Stimulated activated CD8-positive, alpha-beta memory T cell treated with anti-CD3 and anti-CD28 coated beads, Interleukin-2, amount 100 ng/mL, for 48 hours (primary cell): ENCODE measurements at regions not wholly inside any gene's neighbourhood (a gene's known extent, or its start where the extent isn't known, plus 50 kb on each side); places are given as distances from the start of the nearest gene placed in this dataset.
"Not testable (repeated sequence)": the region's sequence is repeated elsewhere in the genome, so short reads cannot be mapped to it uniquely, and the experiment has no call there.

Experiments used
- DNase-seq, 2 donors: peaks; one replicate each; pipeline ENCODE4 v3.0.0-alpha.2; 2020; ENCODE audit warnings: low read depth in 2 of 2

DNA sequence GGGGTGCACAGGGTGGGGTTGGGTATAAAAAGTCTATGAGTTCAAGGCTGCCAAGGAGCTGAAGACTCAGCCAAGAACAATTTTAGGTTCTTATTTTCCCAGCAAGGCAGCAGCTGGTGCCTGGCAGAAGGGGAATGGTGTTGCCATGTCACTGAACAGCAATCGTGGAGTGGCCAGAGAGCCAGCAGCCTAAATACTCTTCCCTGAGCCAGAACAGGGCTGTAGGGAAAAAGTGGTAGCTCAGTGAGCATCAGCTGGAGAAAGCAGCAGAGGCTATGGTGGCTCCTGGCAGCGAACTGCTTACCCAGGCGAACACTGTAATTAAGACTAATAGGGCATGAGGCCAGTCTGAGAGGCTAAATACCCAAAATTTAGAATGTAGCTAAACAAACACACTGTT, 334.9 kb downstream of the RMST start:
- DNase-seq, result no peak

DNA sequence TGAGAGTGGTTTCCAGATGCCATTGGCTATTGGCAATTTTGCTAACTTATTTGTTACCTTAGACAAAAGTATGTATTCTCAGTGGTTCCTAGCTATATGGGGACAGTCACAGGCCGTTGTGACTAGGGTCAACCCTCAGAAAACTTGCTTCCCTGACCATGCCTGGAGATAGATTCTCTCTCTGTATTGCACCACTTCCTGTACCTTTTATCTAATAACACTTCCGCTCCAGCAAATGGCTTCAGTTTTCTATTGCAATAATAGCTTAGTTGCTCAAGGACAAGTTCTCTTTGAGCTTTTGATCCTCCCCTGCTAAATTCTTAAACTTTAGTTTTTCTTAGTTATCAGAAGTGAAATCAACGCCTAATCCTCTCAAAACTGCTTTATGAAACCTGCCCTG, 338.0 kb downstream of the RMST start:
- DNase-seq, result no peak

DNA sequence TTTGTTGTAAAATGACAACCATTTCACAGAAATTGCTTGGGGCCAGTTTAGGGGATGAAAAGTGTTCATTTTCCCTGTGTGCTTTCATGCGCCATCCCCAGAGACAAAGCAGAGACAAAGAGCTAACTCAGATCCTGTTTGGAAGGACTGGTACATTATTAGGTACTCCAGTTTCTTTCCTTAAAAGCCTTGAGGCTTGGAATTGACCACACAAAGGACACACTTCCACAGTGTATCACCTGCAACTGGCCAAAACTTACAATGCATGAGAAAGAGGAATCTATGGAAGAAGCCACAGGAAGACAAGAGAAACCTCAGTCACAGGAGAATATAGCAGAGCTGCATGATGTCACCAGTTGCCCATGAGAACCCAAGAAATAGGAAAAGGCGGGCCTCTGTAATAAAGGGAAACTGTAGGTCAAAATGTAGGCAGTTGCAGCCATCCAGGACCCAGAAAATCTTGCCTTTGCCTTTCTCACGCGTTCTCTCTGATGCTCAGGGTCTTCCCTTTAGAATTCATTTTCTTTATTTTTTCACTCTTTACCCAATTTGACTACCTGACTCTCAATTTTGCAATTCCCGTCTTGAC, 339.0 kb downstream of the RMST start:
- DNase-seq, result no peak

DNA sequence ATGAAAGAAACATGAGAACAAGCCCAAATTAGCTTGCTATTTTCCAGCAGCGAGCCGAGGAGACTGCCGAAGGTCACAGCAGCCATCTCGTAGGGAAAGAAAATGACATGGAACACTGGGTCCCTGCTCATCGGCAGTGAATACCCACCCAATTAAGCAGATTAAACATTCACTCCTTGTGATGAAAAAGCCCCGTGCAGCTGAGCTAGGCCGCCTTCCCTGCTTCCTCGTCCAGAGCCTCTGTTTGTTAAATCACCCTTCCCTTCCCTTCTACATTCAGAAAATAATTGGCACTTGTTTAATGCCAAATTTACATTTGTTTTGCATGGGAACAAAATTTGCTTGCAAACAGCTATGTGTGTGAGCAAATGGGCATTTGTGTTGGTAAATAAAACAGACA, 342.5 kb downstream of the RMST start:
- no peak for DNase-seq

DNA sequence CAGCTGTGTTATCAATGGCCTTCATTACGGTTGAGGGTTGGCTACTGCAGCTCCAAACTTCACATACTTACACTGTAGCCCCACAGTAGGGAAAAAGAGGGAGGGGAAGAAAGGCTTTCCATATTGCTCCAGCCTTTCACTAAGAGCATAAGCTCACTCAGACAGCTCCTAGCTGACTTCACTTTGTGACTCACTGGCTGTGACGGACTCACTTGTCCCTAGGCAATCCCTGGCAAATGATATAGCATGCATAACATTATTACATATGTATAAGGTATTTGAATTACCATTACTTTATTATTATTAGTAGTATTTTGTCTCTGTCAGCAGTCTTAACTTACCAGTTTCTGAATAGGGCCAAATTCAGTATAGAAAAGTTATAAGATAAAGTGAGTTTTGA, 350.7 kb downstream of the RMST start:
- DNase-seq, result no peak

DNA sequence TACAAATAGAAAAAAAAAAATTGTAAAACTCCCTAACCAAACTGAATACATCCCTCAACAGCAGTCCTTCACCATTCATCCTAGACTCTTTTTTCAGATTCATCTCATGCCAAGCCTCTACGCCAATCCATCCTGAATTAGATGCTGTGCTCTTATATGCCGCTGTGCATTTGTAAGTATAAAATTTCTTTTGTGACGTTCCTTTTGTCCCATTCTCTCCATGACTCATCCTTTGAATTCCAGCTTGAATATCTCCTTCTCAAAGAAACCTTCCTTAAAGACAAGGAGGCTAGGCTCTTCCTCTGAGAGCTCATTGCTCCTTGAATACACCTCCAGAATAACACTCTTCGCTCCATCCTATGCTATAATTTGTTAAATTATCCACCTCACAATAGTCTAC, 359.2 kb downstream of the RMST start:
- DNase-seq, result no peak

DNA sequence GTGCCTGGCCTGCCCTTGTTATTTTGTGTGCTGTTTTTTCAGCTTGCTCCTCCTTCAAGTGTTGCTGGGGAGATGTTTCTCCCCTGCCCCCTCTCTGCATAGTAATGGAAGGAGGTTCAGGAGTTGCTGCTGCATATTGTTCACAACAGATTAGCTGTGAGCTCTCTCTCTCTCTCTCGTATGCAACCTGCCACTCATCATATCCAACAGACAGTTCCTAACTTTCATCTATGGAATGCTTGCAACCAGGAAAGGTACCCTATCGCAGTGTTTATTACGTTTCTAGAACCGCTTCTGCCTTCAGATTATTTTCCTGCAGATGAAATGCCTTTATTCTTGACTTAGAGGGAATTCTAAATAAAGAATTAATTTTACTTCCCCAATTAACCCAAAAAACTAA, 372.9 kb downstream of the RMST start:
- DNase-seq, result no peak

DNA sequence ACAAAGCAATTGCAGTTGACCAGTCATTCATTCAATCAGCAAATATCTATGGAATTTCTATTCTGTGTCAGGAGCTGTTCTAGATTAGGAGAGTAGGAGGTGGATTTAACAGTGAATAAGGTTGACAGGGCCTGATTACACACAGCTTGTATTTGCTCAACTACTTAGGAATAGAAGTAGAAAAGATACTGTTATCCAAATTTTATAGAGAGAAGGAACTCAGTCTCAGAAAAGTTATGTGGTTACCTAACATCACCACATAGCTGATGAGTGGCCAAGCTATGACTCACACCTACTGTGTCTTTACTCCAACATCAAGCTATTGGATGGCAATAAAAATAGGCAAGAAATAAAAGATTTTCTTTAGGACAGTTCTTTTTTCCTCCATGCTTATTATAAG, 374.8 kb downstream of the RMST start:
- DNase-seq, result no peak

DNA sequence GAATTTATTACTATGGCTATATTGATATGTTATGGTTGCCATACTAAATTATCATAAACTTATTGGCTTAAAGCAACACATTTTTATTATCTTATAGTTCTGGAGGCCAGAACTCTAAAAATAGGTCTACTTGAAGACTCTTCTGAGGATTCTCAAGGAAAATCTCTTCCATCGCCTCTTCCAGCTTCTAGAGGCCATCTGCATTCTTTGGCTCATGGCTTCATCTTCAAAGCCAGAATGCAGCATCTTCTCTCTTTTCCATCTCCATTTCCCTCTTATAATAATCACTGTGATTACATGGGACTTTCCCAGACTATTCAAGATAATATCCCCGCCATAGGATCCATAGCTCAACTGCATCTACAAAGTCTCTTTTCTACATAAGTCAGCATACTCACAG, 385.4 kb downstream of the RMST start:
- DNase-seq, result no peak

DNA sequence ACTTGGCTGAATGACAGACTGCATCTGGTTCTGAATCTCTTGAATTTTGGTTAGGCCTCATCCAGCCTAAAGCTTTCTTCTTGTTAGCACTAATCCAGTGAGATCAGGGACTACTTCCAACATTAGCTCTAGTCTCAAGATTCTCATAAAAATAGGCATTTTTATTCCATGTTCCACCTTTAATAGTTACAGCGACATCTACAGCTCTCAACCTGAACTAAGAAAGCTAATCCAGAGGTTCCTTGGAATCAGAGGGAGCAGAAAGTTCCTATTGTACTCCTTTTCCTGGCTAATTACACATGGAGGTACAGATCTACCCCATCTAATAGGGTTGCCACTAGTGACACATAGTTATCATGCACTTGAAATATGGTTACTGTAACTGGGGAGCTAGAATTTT, 391.9 kb downstream of the RMST start:
- DNase-seq, result no peak

DNA sequence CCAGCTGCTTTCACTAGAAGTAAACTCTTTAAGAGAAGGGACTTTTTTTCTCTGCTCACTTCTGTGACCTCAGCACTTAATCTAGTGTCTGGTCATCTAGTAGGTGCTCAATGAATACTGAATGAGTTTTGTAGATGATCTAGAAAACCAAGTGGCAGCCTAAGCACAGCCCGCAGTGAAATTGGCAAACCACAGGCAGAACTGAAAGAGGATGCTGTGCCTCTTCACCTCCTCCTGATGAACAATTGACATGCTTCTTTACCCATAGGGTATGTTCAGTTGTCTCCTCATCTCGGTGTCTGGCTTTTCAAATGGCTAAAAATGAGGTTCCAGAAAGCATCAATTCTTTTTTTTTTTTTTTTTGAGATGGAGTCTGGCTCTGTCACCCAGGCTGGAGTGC, 399.5 kb downstream of the RMST start:
- DNase-seq, result no peak

DNA sequence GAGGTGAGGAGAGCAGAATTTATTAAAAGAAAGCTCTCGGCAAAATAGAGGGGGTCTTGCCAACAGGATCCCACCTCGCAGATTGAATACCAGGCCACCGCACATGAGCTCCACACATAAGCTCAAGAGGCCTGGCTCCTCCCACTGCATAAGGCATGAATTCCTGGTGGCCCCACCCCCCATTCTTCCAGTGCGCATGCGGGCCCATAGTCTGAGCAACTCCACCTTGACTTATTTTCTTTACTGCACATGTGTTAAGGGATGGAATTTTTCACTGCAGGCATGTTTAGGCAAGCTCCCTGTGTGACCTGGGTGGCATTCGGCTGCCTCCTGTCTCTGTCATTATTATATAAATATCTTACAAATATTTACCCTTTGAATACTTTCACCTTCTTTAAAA, 412.5 kb downstream of the RMST start:
- no peak for DNase-seq

DNA sequence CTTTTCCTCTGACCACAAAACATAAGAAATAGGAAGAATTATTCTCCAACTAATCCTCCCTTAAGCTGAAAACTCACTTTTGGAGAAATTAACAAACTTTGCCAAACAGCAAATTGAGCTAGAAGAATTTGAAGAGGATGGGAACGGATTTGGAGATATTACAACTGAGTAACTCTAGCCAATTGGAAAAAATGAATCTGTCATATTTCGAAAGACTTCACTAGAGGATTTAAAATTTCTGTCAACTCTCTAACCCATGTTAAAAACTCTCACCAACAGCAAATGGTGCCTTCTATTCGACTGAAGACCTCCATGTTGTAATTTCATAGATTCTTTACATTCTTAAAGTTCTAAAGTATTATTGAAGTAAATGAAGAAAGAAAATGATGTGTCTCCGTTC, 414.2 kb downstream of the RMST start:
- DNase-seq, result no peak

DNA sequence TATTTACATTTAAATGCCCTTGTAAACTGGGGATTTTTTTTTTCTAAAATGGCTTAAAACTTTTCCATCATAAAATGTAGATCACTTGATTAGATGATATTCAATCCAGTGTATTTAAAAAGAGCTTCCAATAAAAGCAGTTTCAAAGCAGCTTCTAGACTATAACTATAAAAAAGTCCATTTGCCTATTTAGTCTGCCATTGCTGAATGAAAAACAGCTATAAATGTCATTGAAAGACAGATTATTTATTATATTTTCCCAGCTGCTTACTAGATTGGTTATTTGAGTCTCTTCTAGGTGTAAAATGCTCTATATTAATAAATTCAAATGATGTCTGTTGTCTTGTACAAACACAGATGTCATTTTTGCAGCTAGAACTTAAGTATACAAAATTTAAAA, 414.8 kb downstream of the RMST start:
- DNase-seq, result no peak

DNA sequence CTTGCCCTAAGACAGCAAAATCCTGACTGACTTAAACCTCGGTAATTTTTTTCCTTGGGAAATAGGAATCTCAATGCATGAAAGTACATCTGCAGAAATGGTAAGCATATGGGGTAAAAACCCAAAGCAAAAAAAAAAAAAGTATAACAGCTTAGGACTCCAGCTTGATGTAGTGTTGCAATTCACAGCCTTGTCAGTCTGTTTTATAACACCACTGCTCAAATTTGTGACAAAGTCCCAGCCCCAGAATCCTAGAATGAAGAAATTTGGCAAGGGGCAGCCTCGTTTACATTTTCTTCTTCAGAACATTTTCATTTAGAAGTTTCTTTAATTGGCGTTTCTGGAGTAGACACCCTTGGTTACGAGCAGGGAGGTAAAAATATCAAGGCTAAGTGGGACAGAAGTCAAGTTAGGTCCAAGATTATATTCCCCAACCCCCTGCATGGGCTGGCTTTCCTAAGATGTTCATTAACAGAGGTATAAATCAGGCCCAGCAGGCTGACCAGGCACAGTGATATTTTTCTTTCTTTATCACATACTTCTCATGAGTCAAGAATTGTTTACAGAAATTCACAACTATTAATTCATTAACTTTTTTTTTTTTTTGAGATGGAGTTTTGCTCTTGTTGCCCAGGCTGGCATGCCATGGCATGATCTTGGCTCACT, 424.0 kb downstream of the RMST start:
- no peak for DNase-seq

DNA sequence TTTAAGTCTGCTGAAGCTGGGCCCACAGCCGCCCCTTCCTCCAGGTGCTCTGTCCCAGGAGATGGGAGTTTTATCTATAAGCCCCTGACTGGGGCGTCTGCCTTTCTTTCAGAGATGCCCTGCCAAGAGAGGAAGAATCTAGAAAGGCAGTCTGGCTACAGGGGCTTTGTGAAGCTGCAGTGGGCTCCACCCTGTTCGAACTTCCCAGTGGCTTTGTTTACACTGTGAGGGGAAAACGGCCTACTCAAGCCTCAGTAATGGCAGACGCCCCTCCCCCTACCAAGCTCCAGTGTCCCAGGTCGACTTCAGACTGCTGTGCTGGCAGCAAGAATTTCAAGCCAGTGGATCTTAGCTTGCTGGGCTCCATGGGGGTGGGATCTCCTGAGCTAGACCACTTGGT, 435.3 kb downstream of the RMST start:
- DNase-seq, result not testable (repeated sequence)

DNA sequence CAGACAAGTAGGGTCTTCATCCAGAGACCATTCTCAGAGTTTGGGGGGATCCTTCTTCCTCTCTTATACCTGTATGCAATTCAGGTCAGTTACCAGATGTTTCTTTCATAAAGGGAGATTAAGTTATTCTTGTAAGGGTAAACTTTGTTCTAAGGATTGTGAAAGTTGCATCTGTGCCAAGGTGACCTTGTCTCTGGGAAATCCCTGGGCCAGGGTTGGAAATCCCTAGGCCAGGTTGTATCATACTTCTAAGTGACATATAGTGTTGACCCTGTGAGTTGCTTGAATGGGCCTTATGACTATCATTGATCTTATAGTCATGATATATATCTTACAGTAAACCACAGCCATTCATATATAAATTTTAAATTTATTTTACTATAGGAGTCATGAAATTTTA, 436.9 kb downstream of the RMST start:
- DNase-seq, result no peak

DNA sequence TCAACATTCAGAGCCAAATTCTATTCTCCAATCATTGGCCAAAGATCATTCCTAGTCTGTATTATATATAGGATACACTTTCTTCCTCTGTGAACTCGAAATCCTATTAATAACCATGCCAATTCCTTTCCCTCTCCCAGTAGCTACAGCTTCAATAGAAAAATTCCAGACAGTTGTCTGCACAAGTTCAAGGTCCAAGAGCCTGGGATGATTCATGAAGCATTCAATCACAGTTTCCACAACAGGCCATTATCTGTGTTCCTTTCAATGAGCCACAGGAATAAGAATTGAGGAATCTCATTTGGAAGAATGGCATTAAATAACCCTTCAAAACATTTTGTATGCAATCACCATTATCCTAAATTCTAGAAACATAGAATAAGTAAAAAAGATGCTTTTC, 437.4 kb downstream of the RMST start:
- DNase-seq, result no peak

DNA sequence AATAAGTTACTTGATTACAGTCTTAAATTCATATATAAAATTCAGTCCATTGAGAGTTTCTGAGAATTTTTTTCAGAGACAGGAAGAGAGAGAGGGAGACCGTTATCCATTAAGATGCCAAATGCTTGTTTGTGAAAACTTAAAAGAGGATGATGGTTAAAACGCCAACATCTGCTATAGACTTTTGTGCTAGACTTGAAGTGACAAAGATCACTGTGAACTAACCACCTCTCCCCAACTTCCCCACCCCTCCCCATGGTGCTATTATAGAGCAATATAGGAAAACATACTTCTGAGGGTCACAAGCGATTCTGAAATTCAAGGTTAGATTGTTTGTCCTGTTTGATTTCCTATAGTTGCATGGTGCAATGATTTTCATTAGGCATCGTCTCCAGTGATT, 440.8 kb downstream of the RMST start:
- no peak for DNase-seq

DNA sequence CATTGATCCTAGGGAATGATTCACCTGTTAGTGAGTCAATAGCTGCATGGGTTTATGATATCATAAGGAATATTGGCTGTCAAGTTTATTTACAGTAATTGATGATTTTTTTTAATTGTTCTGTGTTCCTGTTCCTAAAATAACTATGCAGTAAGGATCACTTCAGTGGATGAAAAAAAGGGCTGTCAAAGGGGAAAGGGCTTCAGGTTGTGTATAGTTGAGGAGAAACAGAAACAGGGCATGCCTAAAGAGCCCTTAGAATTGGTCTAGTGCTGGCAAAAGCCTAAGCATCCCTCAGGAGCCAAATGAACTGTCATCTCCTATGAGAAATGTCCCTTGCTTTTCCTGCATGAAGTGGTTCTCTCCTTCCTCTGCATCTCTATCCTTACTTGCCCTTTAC, 444.9 kb downstream of the RMST start:
- DNase-seq, result no peak

DNA sequence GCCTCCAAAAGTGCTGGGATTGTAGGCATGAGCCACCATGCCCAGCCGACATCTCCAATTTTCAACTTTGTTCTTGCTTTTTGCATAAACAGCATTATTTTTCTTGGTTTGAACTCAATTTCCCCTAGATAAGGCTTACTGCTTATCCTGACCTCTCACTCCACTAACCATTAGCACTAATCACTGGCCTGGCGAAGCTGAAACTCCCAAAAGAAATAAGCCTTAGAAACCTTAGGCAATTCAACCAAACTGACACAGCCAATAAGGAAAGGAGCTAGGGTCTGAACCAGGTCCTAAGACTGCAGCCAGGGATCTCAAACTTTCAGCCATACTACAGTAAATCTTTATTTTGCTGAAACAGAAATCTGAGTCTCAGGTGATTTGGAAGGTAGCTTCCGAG, 448.0 kb downstream of the RMST start:
- DNase-seq, result no peak

DNA sequence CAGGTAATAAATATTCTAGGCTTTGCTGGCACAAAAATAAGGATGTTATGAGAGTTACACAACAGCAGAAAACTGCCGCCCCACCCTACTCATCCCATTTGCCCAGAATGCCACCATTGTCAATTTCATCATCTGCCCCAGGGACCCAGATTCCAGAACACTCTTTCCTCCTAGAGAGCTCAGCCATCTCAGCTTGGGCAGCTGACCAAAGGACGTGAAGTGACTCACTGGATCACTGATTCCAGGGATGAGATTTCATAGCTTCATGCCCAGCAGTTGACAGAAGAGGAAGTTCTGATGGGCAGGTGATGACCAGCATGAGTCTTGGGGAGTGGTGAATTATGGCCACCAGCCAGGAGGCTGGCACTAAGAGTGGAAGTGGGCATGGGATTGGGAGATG, 450.3 kb downstream of the RMST start:
- no peak for DNase-seq

DNA sequence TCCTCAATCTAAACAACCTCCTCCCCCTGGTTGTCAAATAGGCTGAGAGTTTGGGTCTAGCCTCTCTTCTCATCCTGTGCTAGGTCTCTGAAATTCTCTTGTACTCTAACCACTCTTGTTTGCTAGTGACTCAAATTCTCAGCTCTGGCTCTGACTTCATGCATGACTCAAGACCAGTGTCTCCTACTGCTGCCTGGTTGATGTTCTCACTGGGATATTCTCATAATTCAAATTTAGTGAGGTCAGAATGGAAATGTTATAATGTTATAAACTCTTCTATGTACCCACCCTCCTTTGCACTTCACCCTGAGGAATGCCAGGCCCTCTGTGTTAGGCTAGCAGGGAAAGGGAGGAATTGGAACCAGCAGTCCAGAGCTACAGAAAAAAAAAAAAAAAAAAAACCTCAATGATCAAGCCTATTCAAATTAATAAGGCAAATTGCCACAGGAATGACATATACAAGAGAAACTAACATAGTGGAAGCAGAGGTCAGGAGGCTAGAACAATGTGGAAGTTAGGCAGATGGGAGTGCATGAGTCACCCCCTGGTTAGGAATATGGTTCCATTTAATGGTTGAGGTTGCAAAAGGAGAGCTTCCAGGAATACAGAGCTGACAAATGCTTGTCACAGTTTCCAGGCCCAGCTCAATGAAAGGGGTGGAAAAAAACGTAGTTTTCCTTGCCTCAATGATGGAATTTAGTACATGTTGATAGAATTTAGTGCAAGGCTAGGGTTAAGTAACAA, 459.5 kb downstream of the RMST start:
- no peak for DNase-seq

DNA sequence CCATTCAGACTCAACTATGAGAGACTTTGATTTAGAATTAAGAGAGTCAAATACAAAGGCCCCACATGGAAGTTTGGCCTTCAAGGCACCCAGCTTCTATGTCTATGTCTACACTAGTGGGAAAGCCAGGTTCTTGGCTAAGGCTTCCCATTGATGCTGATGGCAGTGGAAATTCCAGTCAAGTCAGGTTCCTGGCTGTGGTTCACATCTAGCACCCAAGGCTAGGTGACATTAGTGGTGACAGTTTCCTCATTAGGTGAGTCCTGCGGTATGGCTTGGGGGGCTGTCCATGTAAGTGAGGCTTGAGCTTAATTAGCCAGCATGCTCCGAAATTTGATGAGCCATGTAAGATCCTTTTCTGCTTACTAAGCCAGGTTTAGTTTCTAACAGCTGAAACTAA, 460.9 kb downstream of the RMST start:
- no peak for DNase-seq
